Kidney tubule cell (primary cell): ENCODE measurements at regions not wholly inside any gene's neighbourhood (a gene's known extent, or its start where the extent isn't known, plus 50 kb on each side); places are given as distances from the start of the nearest gene placed in this dataset.

Experiments used
- DNase-seq: peaks from one replicate; pipeline ENCODE4 v3.0.0-alpha.2; 2018; ENCODE audit warnings: low spot score

- no peak for DNase-seq
Measured at GRCh38 chr13:75231235-75231634, 250.7 kb downstream of the TBC1D4 start.

- DNase-seq, result peak; percentile 95
Measured at GRCh38 chr13:75226733-75227435, 255.1 kb downstream of the TBC1D4 start.

- DNase-seq, result peak; percentile 94
Measured at GRCh38 chr13:75226092-75226491, 255.9 kb downstream of the TBC1D4 start.

- DNase-seq, result no peak
Measured at GRCh38 chr13:75225288-75226032, 256.5 kb downstream of the TBC1D4 start.

- peak; percentile 20 for DNase-seq
Measured at GRCh38 chr13:75224053-75224742, 257.8 kb downstream of the TBC1D4 start.

- no peak for DNase-seq
Measured at GRCh38 chr13:75222031-75222430, 259.9 kb downstream of the TBC1D4 start.

GRCh38 chr13:75220861-75221260 lies 261.1 kb downstream of the TBC1D4 start:
- DNase-seq, result no peak

GRCh38 chr13:75220238-75220542 lies 261.8 kb downstream of the TBC1D4 start:
- no peak for DNase-seq

GRCh38 chr13:75219479-75220237 lies 262.3 kb downstream of the TBC1D4 start:
- peak; percentile 75 for DNase-seq

- peak; percentile 30 for DNase-seq
Measured at GRCh38 chr13:75217949-75218348, 264.0 kb downstream of the TBC1D4 start.

- no peak for DNase-seq
Measured at GRCh38 chr13:75216038-75216437, 265.9 kb downstream of the TBC1D4 start.

- no peak for DNase-seq
Measured at GRCh38 chr13:75214846-75215245, 267.1 kb downstream of the TBC1D4 start.

- DNase-seq, result no peak
Measured at GRCh38 chr13:75202981-75203380, 279.0 kb downstream of the TBC1D4 start.

- no peak for DNase-seq
Measured at GRCh38 chr13:75197803-75198202, 284.2 kb downstream of the TBC1D4 start.

- DNase-seq, result no peak
Measured at GRCh38 chr13:75196147-75196837, 285.7 kb downstream of the TBC1D4 start.

GRCh38 chr13:75195495-75196146 lies 286.3 kb downstream of the TBC1D4 start:
- DNase-seq, result no peak

- DNase-seq, result no peak
Measured at GRCh38 chr13:75194717-75195462, 287.1 kb downstream of the TBC1D4 start.

- no peak for DNase-seq
Measured at GRCh38 chr13:75186379-75186778, 295.6 kb downstream of the TBC1D4 start.

- peak; percentile 63 for DNase-seq
Measured at GRCh38 chr13:75181906-75182305, 300.1 kb downstream of the TBC1D4 start.

GRCh38 chr13:75180805-75181455 lies 301.0 kb downstream of the TBC1D4 start:
- DNase-seq, result peak; percentile 67
